ENCODE measurements at regions not wholly inside any gene's neighbourhood (a gene's known extent, or its start where the extent isn't known, plus 50 kb on each side); places are given as distances from the start of the nearest gene placed in this dataset.
"Not testable (repeated sequence)": the region's sequence is repeated elsewhere in the genome, so short reads cannot be mapped to it uniquely, and the experiment has no call there.

DNA sequence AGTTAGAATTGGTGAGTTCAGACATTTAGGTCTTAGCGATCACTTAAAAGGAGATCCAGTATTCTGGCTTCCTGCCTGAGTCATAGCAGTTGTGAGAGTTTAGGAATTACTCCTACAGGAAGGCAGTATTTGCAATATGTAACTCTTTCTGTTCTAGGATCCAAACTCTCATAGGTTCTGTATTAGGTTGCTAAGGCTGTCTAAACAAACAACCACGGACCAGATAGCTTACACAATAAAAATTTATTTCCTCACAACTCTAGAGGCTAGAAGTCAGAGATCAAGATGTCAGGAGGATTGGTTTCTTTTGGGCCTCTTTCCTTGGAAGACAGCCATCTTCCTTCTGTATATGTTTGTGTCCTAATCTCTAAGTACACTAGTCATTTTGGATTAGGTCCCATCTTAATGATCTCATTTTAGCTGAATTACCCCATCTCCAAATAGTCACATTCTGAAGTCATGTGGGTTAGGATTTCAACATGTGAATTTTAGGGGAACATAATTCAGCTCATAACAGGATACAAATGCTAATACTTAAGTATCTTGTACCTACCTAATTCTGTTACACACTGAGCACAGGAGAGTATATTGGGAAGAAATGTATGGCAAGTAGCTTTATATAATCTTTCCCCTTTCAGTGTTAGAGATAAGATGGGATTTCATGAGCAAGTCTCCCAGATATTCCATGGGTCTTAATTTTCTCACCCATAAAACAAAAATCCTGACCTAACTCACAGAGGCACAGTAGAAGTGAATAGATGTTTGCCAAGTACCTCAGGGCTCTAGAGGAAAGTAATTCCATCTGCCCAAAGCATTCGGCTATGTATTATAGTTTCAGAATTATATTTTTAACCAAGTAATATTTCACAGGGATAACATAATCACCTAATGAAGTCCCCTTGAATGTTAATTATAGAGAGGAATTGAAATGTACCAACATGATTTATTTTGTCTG, 144.4 kb downstream of the PTBP2 start:
- DNase-seq (ENCODE audit: low read depth) = no peak

DNA sequence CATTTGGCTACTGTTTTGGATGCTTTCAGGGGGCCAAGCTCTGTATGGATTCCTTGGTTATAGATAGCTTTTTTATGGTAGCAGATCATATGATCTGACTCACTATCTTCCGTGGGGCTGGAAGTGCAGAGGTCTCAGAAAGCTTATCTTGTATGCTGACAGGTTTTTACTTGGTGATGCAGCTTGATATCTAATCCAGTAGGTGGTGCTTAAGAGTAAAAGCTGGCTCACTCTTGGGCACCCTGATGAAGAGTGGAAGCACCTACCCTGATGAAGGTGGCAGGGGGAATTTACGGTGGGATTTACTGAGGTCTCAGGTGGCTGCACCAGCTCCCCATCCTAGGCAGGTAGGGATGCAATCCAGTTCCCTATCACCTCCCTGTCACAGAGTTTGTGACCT, 151.2 kb downstream of the PTBP2 start:
- DNase-seq (ENCODE audit: low read depth) = no peak

- no peak for DNase-seq (ENCODE audit: low read depth)
Measured at GRCh38 chr1:96878640-96879039, 157.1 kb downstream of the PTBP2 start.

- DNase-seq (ENCODE audit: low read depth) = no peak
Measured at GRCh38 chr1:96880626-96881025, 159.0 kb downstream of the PTBP2 start.

DNA sequence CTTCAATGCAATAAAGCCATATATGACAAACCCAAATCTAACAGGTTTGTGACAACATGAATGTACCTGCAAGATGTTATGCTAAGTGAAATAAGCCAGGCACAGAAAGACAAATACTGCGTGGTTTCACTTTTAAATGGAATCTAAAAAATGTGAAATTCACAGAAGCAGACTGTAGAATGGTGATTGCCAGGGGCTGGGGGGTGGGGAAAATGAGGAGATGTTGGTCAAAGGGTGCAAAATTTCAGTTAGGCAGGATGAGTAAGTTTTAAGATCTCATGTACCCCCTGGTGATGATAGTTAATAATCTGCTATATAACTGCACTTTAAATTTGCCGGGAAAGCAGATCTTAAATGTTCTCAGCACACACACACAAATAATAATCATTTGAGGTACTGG, 160.5 kb downstream of the PTBP2 start:
- DNase-seq (ENCODE audit: low read depth) = no peak

- no peak for DNase-seq (ENCODE audit: low read depth)
Measured at GRCh38 chr1:96886474-96886873, 164.9 kb downstream of the PTBP2 start.

DNA sequence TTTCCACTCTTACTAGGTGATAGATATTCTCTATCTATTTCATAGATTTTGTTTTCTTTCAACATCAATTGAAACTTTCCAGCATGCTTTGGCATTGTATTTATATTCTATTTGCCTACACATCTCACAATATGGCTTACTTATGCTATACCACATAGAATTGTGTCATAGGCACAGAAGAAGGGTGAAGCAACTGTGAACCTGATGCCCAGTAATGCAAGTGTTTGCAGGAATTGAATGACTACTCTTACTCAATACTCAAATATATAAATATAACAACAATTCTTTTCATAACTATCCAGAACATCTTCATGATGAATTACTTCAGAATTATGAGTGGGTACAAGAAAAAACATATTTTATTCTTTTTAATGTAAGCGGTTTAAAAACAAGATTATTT, 165.9 kb downstream of the PTBP2 start:
- no peak for DNase-seq (ENCODE audit: low read depth)

DNA sequence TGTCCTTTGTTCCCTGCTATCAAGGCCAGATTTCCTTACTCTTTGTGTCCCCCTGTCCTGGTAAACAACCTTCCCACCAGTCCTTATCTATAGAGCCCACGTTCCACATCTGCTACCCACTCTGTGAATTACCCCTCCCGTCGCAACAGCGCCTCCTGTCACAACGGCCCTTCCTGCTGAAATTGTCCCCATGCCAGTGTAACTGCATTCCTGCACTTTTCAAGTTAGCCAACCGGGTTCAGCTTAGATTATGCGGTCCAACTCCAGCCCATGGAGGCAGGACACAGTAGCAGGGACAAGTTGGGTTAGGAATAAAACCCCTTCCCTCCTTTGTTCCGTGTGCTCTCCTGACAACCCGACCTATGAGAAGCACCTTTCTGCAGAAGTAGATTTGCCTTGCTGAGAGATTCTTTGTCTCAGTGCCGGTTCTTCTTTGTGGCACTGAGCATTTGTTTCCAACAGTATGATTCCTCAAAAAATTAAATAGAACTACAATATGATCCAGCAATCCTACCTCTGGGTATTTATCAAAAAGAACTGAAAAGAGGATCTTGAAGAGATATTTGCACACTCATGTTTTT, 180.3 kb downstream of the PTBP2 start:
- no peak for DNase-seq (ENCODE audit: low read depth)

- DNase-seq (ENCODE audit: low read depth) = no peak
Measured at GRCh38 chr1:96912248-96912647, 190.7 kb downstream of the PTBP2 start.

GRCh38 chr1:96915701-96916100, 194.1 kb downstream of the PTBP2 start:
- DNase-seq (ENCODE audit: low read depth) = not testable (repeated sequence)

DNA sequence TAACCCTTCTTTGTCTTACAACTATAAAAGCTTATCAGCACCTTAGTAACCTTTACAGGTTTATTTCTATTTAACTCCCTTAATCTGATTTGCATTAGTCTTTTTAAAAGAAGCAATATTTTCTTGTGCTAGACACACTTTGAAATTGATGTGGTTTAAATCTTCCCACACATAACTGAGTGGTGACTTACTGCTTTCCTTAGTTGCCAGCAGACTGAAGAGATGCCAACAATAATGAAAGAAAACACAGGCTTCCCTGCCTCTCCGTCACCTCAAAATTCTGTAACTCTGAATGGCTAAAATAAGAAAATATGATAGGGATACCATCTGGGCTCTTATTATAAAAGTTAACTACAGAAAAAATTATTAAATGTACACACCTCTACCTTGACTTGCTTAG, 196.8 kb downstream of the PTBP2 start:
- no peak for DNase-seq (ENCODE audit: low read depth)

DNA sequence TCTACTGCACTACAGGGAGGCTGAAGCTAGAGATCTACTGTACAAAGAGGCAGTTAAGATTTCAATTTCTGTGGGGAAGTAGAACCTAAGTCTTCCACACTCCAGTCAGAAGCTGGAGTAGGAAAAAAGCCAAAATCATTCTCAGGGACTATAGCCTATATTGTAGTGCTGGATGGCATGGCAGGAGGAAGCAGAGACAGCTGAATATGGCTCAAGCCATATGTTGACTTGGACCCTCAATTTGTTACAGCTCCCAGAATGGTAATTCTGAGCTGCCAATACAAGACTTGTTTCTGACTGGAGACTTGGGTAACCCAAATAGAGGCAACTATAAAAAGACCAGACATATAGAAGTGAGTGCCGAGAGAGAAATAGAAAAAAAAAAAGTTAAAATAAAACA, 200.6 kb downstream of the PTBP2 start:
- no peak for DNase-seq (ENCODE audit: low read depth)

- DNase-seq (ENCODE audit: low read depth) = no peak
Measured at GRCh38 chr1:96923753-96924152, 202.2 kb downstream of the PTBP2 start.

GRCh38 chr1:96926176-96926575, 204.6 kb downstream of the PTBP2 start:
- no peak for DNase-seq (ENCODE audit: low read depth)

DNA sequence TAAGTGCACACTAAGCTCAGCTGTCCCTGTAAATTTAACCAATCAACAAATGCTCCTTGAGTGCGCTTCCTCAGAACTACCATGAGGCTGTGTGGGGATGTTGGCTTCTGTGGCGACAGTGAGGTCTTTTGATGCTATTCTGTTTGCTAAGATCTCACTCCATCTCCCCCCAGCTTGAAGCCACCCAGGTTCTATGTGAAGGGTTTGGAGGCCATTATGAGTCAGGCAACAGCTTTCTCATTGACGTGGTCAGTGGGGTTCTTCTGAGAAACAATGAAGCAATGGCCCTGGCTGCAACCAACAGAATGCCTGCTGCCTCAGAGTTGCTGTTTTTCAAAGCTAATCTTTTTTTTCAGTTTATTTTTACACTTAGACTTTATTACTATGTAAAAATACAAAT, 205.5 kb downstream of the PTBP2 start:
- DNase-seq (ENCODE audit: low read depth) = no peak

GRCh38 chr1:96931136-96931535, 209.6 kb downstream of the PTBP2 start:
- no peak for DNase-seq (ENCODE audit: low read depth)

GRCh38 chr1:96934282-96934681, 212.7 kb downstream of the PTBP2 start:
- no peak for DNase-seq (ENCODE audit: low read depth)

DNA sequence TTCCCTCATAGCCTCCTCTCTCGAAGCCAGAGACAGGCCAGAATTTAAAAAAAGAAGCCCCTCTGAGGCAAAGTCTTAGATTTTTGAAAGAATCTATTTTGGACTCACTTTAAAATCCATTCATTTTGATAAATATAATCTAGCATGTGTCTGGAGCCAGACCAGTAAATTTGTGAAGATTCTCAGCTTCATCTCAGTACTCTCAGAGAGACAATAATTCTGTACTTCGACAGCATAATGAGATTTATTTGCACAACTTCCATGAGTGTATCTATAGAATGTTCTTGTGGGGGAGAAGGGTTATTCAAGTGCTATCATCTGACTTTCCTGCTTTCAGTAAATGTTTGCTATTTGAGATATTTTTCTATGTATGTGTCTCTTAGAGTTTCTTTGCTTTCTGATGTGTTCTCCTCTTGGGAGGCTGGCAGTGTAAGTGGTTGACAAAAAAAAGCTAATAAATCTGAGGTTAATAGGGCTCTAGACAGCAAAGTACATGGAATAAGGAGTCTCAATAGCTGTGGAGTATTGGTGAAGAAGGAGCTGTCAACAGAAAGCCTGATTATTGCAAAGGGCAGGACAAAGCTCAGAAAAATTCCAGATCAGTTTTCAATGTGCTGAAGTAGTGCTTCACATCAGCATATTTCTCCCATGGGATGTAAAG, 223.0 kb downstream of the PTBP2 start:
- DNase-seq (ENCODE audit: low read depth) = no peak

DNA sequence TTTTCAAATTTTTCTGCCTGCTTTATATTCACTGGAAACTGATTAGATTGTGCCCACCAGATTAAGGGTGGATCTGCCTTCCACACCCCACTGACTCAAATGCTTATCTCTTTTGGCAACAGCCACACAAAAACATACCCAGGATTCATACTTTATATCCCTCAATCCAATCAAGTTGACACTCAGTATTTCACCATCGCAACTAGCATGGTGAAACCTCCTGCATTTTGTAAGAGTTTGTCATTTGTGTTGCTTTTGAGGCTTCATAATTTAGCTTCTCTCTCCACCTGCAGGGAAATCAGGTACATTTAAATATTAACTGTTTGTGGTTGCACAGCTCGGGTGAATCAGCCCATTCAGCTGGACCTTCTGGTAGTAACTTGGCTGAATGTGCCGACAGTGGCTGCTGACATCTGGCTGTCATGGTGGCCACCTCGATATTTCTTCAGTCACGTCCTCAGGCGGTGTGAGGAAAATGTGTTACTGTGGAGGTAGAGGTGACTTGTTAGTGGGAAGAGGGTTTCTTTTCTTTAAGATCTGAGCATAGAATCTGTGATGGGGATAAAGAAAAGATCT, 224.0 kb downstream of the PTBP2 start:
- no peak for DNase-seq (ENCODE audit: low read depth)

GRCh38 chr1:96955307-96956012, 233.9 kb downstream of the PTBP2 start:
- DNase-seq (ENCODE audit: low read depth) = no peak

DNA sequence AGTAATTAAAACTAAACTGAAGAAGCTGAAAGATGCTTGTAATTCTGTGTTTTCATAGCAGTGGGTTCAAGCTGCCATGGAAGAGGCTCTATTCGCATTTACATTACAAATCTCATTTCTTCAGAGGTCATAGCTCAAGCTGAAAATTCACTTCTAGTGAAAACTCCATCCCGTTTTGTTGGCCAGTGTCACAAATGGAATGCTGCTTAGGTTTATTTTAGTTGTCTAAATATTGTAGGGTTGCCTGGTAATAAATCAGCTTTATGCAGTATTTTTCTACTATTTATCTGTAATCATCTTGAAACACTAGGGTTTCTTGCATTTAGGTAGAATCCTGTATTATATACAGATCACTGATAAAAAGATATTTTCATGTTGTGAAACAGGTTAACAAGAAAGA, 240.6 kb downstream of the PTBP2 start:
- no peak for DNase-seq (ENCODE audit: low read depth)

DNA sequence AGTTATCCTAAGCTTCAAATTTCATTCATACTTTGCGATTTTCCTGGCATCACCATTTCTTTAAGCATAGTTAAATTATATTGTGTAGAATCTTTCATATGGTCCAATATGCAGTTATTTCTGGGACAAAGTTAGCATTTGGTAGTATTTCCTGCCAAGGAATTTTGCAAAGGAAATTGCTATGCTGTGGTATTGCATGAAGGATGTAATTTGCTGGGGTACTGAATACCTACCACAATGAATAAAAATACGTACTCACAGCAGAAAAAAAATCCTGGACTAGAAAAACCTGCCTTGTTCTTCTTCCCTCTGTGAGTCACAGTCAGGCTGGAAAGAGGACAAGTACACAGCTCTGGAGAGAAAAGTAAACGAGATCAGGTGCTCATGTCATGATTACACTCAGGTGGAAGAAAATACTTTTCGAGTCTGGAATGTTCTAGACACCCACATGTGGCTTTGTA, 241.2 kb downstream of the PTBP2 start:
- DNase-seq (ENCODE audit: low read depth) = no peak

Data from CMK (cell line).